SK-MEL-5 (cell line): ENCODE measurements at regions not wholly inside any gene's neighbourhood (a gene's known extent, or its start where the extent isn't known, plus 50 kb on each side); places are given as distances from the start of the nearest gene placed in this dataset.

Experiments
- DNase-seq: peaks from one replicate; pipeline ENCODE4 v3.0.0-alpha.2; 2016; ENCODE audit warnings: low read depth, low spot score
- in situ Hi-C: cut with HindIII; loops from 2 replicates; pipeline ENCODE4 v1.10.0; 2016; ENCODE audit warnings: low sequenced_read_pairs, high pct_unique_total_duplicates, low pct_unique_long_range_greater_than_20kb

GRCh38 chrX:25925946-25926345 is 212.2 kb upstream of the MAGEB18 start:
- in situ Hi-C loops, result no loop called here
- DNase-seq, result no peak

GRCh38 chrX:25928316-25928715 is 209.8 kb upstream of the MAGEB18 start:
- DNase-seq, result no peak
- in situ Hi-C loops, result no loop called here

- in situ Hi-C loops, result no loop called here
- DNase-seq, result no peak
These were observed 197.1 kb upstream of the MAGEB18 start for GRCh38 chrX:25941087-25941486.

- in situ Hi-C loops, result no loop called here
- no peak for DNase-seq
These were observed 196.4 kb upstream of the MAGEB18 start for GRCh38 chrX:25941559-25942250.

DNA sequence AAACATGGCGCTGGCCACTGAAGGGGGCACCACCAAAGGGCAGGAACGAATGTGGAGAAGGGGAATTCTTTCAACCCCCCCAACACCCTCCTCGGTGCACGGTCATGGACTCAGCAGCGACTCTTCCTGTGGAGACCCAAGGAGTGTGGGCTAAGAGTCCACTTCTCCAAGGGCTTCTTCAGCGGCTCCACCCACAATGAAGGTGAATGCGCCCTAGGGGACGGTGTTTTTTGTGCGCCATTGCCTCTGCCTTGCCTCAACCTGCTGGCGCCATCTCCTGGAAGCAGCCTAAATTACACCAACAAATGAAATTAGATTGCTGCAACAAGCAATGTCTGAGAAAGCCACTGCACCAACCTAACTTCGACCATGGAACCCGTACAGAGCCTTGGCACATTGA is 169.2 kb upstream of the MAGEB18 start:
- in situ Hi-C loops, result no loop called here
- DNase-seq, result peak; percentile 56

- DNase-seq, result no peak
- in situ Hi-C loops, result no loop called here
These were observed 161.3 kb upstream of the MAGEB18 start for GRCh38 chrX:25976683-25977310.

DNA sequence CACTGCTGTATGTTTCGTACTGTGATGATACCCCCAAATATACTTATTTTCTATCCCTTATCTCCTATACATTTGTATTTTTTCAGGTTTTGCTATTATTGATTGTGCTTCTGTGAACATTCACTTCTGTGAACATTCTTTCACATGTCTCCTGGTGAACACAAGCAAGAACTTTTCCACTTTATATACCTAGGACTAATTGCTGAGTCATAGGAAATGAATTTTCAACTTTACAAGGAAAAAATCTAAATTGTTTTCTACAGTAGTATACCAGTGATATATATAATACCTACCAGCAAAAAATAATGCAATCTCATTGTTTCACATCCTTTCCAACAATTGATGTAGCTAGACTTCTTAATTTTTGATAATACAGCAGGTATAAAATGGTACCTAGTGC is 139.5 kb upstream of the MAGEB18 start:
- in situ Hi-C loops, result no loop called here
- no peak for DNase-seq

GRCh38 chrX:26007462-26007861 is 130.7 kb upstream of the MAGEB18 start:
- DNase-seq, result no peak
- in situ Hi-C loops, result no loop called here

DNA sequence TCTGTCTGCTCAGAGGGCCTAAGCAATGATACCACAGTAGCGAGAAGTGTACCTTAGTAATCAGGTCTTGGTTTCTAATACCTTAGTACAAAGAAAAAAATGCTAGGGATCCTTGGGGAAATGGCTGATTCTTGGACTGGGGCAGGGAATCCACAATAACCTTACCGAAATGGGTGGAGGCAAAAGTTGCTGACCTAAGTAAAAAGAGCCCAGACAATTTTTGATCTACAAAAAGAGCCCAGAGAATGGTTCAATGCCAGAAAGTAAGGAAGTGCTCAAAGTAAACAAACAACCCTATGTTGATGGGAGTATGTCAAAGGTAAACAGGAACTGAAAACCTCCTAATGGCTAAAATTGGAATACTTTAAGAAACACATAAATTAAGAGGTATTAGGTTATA is 130.1 kb upstream of the MAGEB18 start:
- no peak for DNase-seq
- in situ Hi-C loops, result no loop called here

GRCh38 chrX:26008691-26009090 is 129.5 kb upstream of the MAGEB18 start:
- DNase-seq, result no peak
- in situ Hi-C loops, result no loop called here

DNA sequence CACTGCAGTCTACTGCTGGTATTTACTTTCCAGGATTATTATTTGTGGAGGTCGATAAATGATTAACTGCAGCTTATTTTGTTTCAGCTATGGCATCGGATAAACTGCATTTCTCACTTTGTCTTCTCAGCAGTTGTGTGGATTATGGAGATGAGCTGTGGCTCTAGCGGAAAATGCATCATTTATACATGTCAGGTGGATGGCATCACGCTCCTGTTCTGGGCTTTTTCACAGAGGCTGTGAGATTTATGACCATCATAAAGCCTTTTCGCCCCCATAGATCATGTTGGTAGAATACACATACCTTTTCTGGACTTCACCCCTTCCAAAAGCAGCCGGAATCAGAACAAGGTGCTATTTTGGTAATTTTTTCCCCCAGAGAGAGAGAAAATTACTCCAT is 118.8 kb upstream of the MAGEB18 start:
- in situ Hi-C loops, result no loop called here

GRCh38 chrX:26026179-26026578 is 112.0 kb upstream of the MAGEB18 start:
- no peak for DNase-seq
- in situ Hi-C loops, result no loop called here

More for the DNA sequence above, 118.8 kb upstream of the MAGEB18 start:
- no peak for DNase-seq

- no peak for DNase-seq
- in situ Hi-C loops, result no loop called here
These were observed 105.8 kb upstream of the MAGEB18 start for GRCh38 chrX:26032111-26032912.

DNA sequence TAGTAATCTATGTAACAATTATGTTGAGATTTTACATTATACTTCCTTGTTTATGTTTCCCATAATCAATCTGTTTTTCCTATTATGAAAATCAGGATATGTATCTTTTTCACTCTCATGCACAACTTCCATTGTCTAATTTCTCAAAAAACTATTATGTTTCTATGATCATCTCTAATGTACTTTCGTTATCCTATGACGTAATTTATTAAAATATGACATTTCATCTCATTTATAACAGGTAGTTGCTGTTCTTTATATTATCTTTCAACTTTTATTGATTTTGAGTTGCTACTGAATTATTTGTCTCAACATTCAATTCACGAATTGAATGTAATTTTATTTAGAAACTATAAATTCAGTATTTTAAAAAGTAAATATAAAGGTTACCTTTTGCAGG is 100.8 kb upstream of the MAGEB18 start:
- in situ Hi-C loops, result no loop called here
- no peak for DNase-seq

- in situ Hi-C loops, result no loop called here
- no peak for DNase-seq
These were observed 88.0 kb upstream of the MAGEB18 start for GRCh38 chrX:26050099-26050498.

GRCh38 chrX:26070882-26071281 is 67.3 kb upstream of the MAGEB18 start:
- no peak for DNase-seq
- in situ Hi-C loops, result no loop called here

DNA sequence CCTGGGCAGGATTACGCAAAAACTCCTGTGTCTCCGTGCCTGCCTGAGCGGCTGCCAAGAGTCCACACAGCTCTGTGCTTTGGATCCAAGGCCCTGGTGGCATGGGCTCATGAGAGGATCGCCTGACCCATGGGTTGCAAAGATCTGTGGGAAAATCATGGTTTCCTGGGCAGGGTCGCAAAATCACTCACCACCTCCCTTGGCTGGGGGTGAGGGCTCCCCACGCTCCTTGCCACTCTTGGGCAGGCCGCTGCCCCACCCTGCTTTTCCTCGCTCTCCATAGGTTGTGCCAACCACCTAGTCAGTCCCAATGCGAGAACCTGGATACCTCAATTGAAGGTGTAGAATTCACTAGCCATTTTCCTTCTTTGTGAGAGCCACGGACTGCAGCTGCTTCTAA is 66.5 kb upstream of the MAGEB18 start:
- in situ Hi-C loops, result no loop called here
- no peak for DNase-seq

GRCh38 chrX:26083093-26083492 is 55.0 kb upstream of the MAGEB18 start:
- in situ Hi-C loops, result no loop called here

More at GRCh38 chrX:26083093-26083492, 55.0 kb upstream of the MAGEB18 start:
- no peak for DNase-seq
